ENCODE measurements at regions not wholly inside any gene's neighbourhood (a gene's known extent, or its start where the extent isn't known, plus 50 kb on each side); places are given as distances from the start of the nearest gene placed in this dataset.

DNA sequence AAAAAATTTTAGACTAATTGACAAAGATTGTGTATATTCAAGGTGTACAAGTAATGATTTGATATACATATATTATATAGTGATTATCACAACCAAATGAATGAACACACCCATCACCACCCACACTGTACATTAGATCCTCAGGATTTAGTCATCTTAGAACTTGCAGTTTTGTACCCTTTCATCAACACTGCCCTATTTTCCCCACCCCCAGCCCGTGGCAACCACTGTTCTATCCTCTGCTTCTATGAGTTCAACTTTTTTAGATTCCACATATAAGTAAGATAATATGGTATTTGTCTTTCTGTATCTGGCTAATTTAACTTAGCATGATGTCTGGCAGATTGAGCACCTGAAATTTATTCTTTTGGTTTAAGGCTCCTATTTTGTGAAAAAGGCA lies 173.6 kb downstream of the IER5 start:
- H3K9me3 ChIP-seq (replicated peaks; ENCODE audit: insufficient read depth, low read length), result no peaks in the 10 kb centered on the region
- TF ChIP-seq EZH2 (optimal IDR thresholded peaks at IDR 0.05; ENCODE audit: low read depth, low read length), result no peak
- H3K4me3 ChIP-seq (ENCODE audit: low read length), result no peak overlapping the region
- H4K20me1 ChIP-seq (ENCODE audit: insufficient read depth, low read length), result no peaks in the 10 kb centered on the region
- H3K36me3 ChIP-seq (replicated peaks; ENCODE audit: insufficient read depth, low read length), result no peaks in the 10 kb centered on the region
- no peaks in the 10 kb centered on the region for H3K27me3 ChIP-seq (replicated peaks; ENCODE audit: insufficient read depth, low read length)
- H3K4me1 ChIP-seq (ENCODE audit: low read length), result no peaks in the 10 kb centered on the region
- no peak overlapping the region for H3K4me2 ChIP-seq (ENCODE audit: low read depth, low read length)
- DNase-seq, result no peak
- no peaks in the 10 kb centered on the region for H3F3A ChIP-seq (ENCODE audit: insufficient read depth, low read length)
- H2AFZ ChIP-seq (ENCODE audit: low read length), result no peak overlapping the region
- no peak overlapping the region for H3K9ac ChIP-seq (ENCODE audit: low read length)
- H3K79me2 ChIP-seq (ENCODE audit: low read length), result no peaks in the 10 kb centered on the region
- H3K27ac ChIP-seq (ENCODE audit: low read length), result no peak overlapping the region
- H3K9me2 ChIP-seq (replicated peaks; ENCODE audit: insufficient read depth, low read length), result no peaks in the 10 kb centered on the region

DNA sequence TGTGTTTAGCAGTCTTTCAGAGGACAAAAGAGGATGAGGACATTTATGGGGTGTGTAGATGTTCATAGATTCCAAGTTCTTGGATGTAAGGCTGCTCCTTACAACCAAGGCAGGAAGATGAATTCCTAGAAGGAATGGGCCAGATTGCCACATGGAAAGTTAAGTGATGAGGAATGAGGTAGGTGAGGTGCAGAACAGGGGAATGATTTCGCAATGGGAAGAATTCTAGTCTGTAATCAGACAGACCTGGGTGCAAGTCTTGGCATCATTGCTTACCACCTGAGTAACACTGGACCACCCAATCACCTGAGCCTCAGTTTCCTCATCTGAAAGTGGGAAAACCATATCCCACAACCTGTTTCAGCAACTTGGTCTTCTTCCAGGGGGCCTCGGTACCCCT lies 174.9 kb downstream of the IER5 start:
- Histone ChIP-seq H3K4me3 (ENCODE audit: low read length) (no peak overlapping the region), H3K27me3 (replicated peaks; ENCODE audit: insufficient read depth, low read length) (no peaks in the 10 kb centered on the region), H3F3A (ENCODE audit: insufficient read depth, low read length) (no peaks in the 10 kb centered on the region), H3K4me2 (ENCODE audit: low read depth, low read length) (no peak overlapping the region), H4K20me1 (ENCODE audit: insufficient read depth, low read length) (no peaks in the 10 kb centered on the region), H3K9ac (ENCODE audit: low read length) (no peak overlapping the region), H3K79me2 (ENCODE audit: low read length) (no peaks in the 10 kb centered on the region), H3K9me2 (replicated peaks; ENCODE audit: insufficient read depth, low read length) (no peaks in the 10 kb centered on the region), H3K9me3 (replicated peaks; ENCODE audit: insufficient read depth, low read length) (no peaks in the 10 kb centered on the region), H3K27ac (ENCODE audit: low read length) (no peak overlapping the region), H3K36me3 (replicated peaks; ENCODE audit: insufficient read depth, low read length) (no peaks in the 10 kb centered on the region), H2AFZ (ENCODE audit: low read length) (no peak overlapping the region), H3K4me1 (ENCODE audit: low read length) (no peaks in the 10 kb centered on the region)
- TF ChIP-seq EZH2phosphoT487 (IDR thresholded peaks at IDR 0.05; ENCODE audit: low read length) (no peak), EZH2 (optimal IDR thresholded peaks at IDR 0.05; ENCODE audit: low read depth, low read length) (no peak)
- TF ChIP-seq, protein P1, sequence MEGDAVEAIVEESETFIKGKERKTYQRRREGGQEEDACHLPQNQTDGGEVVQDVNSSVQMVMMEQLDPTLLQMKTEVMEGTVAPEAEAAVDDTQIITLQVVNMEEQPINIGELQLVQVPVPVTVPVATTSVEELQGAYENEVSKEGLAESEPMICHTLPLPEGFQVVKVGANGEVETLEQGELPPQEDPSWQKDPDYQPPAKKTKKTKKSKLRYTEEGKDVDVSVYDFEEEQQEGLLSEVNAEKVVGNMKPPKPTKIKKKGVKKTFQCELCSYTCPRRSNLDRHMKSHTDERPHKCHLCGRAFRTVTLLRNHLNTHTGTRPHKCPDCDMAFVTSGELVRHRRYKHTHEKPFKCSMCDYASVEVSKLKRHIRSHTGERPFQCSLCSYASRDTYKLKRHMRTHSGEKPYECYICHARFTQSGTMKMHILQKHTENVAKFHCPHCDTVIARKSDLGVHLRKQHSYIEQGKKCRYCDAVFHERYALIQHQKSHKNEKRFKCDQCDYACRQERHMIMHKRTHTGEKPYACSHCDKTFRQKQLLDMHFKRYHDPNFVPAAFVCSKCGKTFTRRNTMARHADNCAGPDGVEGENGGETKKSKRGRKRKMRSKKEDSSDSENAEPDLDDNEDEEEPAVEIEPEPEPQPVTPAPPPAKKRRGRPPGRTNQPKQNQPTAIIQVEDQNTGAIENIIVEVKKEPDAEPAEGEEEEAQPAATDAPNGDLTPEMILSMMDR (IDR thresholded peaks at IDR 0.05; ENCODE audit: low read length), result no peak
- no peak for DNase-seq

DNA sequence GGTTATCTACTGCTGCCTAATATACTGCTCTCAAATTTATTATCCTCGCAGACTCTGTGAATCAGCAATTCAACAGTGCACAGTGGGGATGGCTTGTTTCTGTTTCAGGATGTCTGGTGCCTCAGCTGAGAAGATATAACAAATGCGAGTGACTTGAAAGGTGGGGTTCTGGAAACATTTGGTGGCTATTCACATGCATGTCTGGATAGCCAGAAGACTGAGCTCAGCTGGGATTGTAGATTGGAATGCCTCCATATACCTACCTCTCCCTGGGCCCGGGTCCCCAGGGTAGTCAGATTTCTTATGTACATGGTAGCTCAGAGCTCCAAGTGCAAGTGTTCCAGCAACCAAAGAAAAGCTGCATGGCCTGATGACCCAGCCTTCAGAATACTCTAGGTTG lies 176.3 kb downstream of the IER5 start:
- H3K79me2 ChIP-seq (ENCODE audit: low read length), result no peaks in the 10 kb centered on the region
- no peak overlapping the region for H3K9ac ChIP-seq (ENCODE audit: low read length)
- H3F3A ChIP-seq (ENCODE audit: insufficient read depth, low read length), result no peaks in the 10 kb centered on the region
- no peaks in the 10 kb centered on the region for H4K20me1 ChIP-seq (ENCODE audit: insufficient read depth, low read length)
- TF ChIP-seq EZH2 (optimal IDR thresholded peaks at IDR 0.05; ENCODE audit: low read depth, low read length) (no peak), EZH2phosphoT487 (IDR thresholded peaks at IDR 0.05; ENCODE audit: low read length) (no peak)
- TF ChIP-seq, protein P1 (IDR thresholded peaks at IDR 0.05; ENCODE audit: low read length), result no peak
- no peaks in the 10 kb centered on the region for H3K9me3 ChIP-seq (replicated peaks; ENCODE audit: insufficient read depth, low read length)
- no peaks in the 10 kb centered on the region for H3K36me3 ChIP-seq (replicated peaks; ENCODE audit: insufficient read depth, low read length)
- no peak overlapping the region for H3K4me2 ChIP-seq (ENCODE audit: low read depth, low read length)
- no peak overlapping the region for H3K27ac ChIP-seq (ENCODE audit: low read length)
- no peaks in the 10 kb centered on the region for H3K27me3 ChIP-seq (replicated peaks; ENCODE audit: insufficient read depth, low read length)
- no peaks in the 10 kb centered on the region for H3K9me2 ChIP-seq (replicated peaks; ENCODE audit: insufficient read depth, low read length)
- no peak for DNase-seq
- H3K4me1 ChIP-seq (ENCODE audit: low read length), result no peaks in the 10 kb centered on the region
- no peak overlapping the region for H2AFZ ChIP-seq (ENCODE audit: low read length)
- H3K4me3 ChIP-seq (ENCODE audit: low read length), result no peak overlapping the region

DNA sequence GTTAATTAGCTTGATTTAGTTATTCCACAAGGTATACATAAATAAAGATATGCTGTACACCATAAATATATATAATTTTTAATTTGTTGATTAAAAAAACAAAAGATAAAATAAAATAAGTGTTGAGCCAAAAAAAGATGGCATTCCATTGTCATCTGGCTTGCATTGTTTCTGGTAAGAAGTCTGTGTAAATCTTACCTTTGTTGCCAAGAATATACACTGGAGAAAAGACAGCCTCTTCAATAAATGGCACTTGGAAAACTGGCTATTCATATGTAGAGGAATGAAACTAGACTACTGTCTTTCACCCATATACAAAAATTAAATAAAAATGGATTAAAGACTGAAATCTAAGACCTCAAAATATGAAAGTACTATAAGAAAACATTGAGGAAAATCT lies 196.5 kb downstream of the IER5 start:
- Histone ChIP-seq H3K27me3 (replicated peaks; ENCODE audit: insufficient read depth, low read length) (no peaks in the 10 kb centered on the region), H3K9ac (ENCODE audit: low read length) (no peak overlapping the region), H3K4me3 (ENCODE audit: low read length) (no peak overlapping the region), H3K79me2 (ENCODE audit: low read length) (no peaks in the 10 kb centered on the region), H3K9me2 (replicated peaks; ENCODE audit: insufficient read depth, low read length) (no peaks in the 10 kb centered on the region), H3K4me2 (ENCODE audit: low read depth, low read length) (no peak overlapping the region), H4K20me1 (ENCODE audit: insufficient read depth, low read length) (no peaks in the 10 kb centered on the region), H3K36me3 (replicated peaks; ENCODE audit: insufficient read depth, low read length) (no peaks in the 10 kb centered on the region), H3K4me1 (ENCODE audit: low read length) (no peaks in the 10 kb centered on the region), H2AFZ (ENCODE audit: low read length) (no peak overlapping the region), H3K9me3 (replicated peaks; ENCODE audit: insufficient read depth, low read length) (no peaks in the 10 kb centered on the region; the same call in 1 of the 2 replicates), H3K27ac (ENCODE audit: low read length) (no peak overlapping the region), H3F3A (ENCODE audit: insufficient read depth, low read length) (no peaks in the 10 kb centered on the region)
- TF ChIP-seq, protein P1 (IDR thresholded peaks at IDR 0.05; ENCODE audit: low read length), result no peak
- TF ChIP-seq EZH2 (optimal IDR thresholded peaks at IDR 0.05; ENCODE audit: low read depth, low read length), result no peak
- no peak for TF ChIP-seq EZH2phosphoT487 (IDR thresholded peaks at IDR 0.05; ENCODE audit: low read length)
- no peak for DNase-seq

Data from MM.1S (cell line).